Ramos (cell line): ENCODE measurements at regions not wholly inside any gene's neighbourhood (a gene's known extent, or its start where the extent isn't known, plus 50 kb on each side); places are given as distances from the start of the nearest gene placed in this dataset.

Experiments
- in situ Hi-C: fragments of 300-500 bp; cut with MboI; formaldehyde crosslinking; loops from one replicate; pipeline ENCODE4 v1.14.3; 2022; ENCODE audit warnings: low sequenced_read_pairs; ENCODE audit not compliant: unreplicated experiment

DNA sequence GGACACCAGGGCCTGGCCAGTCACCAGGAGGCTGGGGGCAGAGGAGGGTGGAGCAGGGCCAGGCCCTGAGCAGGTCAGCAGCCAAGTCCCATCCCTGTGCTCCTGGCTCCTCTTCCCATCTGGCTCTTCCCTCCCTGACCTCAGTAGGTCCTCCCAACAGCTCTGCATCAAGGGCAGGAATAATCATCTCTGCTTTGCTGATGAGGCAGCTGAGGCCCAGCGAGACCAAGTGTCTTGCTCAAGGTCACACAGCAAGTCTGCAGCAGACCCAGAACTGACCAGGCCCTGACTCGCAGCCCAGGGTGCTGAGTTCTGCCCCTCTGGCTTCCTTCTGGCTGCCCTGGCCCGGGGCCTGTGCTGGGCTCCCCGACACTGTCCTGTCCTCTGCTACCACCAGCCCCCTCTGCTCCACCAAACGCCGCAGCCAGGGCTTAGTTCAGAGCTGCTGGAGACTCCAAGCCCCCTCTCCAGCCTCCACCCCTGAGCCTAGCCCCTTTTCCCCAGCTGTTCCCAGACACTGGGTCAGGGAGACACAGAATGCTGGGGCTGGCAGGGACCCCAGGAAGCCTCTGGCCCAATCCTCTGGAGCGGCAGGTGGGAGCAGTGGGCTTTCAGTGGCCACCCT is 224.9 kb downstream of the PTPRU start:
- in situ Hi-C loops = no loop called here

DNA sequence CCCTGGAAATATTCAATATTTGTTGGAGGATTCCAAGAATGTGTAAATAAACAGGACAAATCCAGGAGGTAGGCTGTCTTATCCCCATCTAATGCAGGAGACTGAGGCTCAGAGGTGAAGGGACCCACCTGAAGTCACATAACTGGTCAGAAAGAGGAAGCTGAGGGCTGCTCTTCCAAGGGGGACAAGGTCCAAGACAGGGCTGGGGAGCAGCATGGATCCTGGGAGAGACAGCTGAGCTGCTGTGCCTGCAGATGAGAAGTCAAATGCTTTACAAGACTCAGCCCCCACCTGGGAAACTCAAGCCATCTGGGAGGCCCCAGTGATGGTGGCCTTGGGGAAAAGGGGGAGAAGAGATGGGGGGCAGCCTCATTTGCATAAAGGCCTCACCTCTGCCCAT is 224.4 kb downstream of the PTPRU start:
- in situ Hi-C loops = no loop called here

DNA sequence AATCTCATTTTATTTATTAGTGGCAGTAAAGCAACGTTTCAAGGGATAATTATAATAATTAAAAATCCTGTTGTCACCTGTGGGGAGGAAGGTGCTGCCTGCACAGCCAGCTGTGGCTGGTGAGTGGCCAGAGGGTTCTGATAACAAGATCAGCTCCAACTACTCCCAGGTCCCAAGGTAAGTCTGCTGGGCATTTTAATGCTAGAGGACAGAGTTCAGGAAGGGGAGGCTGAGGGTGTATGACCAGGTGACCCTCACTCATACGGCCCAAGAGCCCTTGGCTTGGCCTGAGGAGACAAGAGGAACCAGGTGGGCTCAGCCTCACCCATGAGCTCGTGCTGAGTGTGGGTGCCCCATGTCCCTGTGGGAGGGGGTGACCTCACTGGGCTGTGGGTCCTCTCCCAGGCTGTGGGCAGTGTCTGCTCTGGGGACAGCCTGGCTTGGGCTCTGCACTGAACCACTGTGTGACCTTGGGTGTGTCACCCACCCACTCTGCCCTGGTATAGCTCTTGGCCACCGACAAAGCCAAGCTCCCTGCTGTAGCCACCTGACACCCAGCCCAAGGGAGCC is 223.8 kb downstream of the PTPRU start:
- in situ Hi-C loops = no loop called here

DNA sequence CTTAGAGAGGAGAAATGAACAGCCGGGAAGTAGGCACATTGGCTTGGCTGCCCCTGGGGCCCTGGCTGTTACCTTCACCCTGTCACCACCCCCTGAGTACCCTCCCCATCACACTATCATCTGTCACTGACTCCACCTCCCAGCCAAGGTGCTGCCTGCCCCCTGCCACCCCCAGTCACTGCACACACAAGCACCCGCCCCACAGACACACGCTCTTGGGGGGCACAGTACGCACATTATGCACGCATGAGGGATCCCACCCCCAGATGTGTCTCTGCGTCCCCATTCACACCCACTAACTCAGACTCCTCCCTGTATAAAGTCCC is 223.3 kb downstream of the PTPRU start:
- in situ Hi-C loops = no loop called here

DNA sequence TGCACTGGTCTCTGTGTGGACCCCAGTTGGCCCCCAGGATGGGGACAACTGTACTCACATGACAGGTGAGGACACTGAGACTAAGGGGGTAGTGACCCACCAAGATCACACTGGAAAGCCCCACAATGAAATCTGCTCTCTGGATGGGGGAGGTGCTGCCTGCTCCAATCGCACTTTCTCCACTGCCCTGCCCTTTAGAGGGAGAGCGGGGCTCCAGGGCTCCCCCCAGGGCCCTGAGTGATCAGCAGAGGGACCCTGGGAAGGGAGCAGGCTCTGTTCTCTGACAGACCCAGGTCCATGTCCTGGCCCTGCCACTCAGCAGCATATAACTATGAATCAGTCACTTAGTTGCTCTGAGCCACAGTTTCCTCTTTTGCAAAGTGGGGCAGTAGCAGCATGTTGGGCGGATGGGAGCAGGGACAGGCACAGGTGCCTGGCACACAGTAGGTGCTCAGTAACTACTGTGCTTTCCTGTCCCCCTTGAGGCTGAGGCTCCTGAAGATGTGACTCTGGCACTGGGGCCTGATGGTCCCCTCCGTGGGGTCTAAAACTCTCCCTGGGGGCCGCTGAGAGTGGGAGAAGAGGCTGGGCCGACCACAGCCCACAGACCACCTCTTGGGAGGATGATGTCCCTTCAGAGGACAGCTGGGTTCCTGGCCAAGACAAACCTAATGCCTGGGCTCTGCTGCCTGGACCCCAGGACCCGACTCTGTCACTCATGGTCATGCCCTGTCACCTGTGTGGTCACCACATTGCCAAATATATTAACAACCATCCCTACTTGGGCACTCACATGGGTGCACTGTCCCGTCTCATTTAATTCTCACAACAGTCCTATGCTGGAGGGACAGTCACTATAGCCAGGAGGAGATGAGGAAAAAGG is 222.7 kb downstream of the PTPRU start:
- in situ Hi-C loops = no loop called here

DNA sequence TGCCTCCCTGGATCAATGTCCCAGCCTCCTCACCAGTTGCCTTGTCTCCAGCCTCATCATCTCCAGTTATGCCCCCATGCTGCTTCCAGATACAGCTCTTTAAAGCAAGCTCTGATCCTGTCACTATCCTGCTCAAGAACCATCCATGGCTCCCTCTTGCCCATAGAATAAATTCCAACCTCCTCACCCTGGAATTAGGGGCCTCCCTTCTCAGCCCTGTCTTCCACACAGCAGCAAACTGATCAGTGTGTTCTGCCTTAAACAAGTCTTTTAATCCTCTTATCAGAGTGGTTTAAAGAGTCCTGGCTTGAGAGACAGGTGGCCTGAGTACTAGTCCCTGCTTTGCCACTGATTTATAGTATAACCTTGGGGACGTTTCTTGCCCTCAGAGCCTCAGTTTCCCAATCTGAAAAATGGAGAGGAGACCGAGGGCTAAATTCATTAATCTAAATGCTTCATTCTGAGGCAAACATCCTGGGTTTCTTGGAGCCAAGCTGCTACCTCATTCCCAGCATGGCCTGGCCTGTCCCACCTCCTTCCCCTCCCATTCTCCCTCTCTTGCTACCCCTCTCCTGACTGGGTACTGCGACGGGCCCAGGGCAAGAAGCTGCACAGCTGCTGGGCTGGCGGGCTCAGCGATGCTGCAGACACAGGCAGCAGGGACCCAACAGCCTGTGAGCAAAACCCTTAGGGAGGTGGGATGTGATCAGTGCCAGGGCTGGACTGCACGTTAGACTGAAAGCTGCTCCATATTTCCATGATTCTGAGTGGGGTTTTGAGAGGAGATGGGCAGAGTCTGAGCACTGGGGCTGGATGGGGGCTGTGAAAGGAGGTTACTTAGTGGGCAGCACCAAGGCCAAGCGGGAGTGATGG is 221.4 kb downstream of the PTPRU start:
- in situ Hi-C loops = no loop called here

DNA sequence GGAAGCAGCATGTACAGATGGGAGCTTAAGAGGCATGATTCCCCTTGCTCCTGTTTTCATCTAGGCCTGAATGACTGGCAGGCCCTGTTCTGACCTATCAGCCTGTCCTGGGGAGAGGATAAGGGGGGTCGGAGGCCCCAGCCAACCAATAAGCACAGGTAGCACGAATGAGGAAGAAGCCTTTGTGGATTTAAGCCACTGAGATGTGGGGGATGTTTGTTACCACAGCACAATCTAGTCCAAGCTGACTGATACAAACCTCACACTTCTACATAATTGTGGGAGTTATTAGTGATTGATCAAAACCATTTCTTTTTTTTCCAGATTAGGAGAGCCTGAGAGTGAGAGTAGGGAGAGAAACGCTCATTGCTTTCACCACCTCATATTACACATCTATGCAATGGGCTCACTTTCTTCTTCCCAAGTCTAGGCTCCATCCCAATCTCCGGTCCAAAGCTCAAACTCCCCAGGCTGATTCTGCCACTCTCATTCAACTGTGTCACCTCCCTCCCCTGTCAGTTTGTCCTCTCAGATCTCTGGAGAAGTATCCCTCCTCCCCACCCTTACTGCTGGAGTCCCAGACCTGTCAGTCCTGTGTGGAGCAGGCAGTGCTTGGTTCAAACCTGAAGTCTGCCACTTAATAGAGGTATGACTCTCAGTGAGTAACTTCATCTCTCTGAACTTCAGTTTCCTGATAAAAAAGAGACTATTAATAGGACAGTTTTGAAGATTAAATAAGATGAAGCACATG is 220.5 kb downstream of the PTPRU start:
- in situ Hi-C loops = no loop called here

DNA sequence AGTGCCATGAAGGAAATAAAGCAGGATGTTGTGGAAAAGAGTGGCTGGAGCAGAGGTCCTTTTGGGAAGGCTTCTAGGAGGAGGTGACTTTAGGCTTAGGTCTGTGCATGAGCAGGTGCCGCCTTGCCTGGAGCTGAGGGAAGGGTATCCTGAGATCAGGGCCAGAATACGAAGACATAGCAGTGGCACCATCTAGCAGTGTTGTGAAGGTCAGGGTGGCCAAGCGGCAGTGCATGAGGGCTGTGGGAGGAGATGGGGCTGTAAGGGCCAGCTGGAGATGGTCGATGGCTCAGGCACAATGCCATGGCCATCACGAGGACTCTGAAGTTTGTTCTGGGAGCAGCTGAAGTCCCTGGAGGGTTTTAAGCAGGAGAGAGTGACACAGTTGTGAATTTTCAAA is 219.5 kb downstream of the PTPRU start:
- in situ Hi-C loops = no loop called here

DNA sequence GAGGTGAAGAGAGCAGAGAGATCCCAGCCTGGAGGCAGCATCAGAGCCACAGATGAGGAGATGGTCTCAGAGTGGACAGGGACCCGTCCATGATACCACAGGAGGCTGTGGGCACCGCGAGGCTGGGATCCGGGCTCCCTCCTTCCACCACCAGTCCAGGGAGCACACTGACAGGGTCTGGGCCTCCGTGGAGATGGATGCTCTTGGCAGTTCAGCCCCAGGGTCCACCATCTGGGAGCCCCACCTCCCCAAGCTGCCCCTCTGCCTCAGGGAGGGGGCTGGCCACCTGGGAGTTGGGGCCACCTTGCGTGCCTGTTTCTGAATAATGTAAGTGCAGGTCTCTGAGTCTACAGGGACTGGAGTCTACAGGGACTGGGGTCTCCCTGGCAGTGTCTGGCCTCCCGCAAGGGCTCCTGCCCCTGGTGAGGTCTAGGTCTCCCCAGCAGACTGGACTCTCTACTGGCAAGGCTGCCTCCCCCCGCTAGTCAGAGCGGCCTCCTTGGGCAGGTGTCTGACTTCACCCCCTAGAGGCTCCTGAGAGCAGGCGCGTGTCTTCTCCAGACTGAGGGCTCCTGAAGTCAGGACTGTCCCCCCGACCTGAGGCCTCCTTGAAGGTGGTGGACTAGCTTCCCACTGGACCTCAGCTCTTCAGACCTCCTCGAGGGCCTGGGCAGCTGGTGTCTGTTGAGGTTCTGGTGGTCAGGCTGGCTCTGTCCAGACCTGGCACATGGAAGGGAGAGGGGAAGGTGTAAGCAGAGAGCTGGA is 218.5 kb downstream of the PTPRU start:
- in situ Hi-C loops = no loop called here

DNA sequence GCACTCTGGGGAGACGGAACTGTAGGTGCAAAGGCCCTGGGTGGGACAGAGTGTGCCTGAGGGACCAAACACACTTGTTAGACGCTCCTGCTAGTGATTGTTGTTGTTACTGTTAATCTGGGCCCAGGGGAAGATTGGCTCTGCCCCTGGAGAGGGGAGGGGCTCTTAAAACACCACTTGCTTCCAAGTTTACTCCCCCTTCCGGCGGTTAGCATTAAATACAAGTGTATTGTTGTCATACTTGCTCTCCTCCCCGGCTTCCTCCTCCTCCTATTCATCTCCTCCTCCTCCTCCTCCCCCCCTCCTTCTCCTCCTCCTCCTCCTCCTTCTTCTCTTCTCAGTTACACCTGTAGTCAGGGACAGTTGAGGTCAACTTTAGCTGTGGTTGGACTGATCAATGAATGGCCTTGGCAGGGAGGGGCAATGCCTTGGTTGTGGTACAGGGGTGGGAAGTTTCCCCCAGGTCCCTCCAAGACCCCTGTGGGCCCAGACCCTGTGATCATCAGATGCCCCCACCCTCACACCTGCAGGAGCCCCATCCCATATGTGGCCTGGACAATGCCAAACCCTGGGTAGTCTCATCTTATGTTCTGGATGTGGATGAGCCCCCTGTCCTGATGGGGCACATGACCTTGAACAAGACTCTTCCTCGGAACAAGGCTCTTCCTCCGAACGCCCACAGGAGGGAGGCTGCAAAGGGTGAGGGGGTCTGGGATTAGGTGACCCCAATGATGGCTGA is 217.3 kb downstream of the PTPRU start:
- in situ Hi-C loops = no loop called here

DNA sequence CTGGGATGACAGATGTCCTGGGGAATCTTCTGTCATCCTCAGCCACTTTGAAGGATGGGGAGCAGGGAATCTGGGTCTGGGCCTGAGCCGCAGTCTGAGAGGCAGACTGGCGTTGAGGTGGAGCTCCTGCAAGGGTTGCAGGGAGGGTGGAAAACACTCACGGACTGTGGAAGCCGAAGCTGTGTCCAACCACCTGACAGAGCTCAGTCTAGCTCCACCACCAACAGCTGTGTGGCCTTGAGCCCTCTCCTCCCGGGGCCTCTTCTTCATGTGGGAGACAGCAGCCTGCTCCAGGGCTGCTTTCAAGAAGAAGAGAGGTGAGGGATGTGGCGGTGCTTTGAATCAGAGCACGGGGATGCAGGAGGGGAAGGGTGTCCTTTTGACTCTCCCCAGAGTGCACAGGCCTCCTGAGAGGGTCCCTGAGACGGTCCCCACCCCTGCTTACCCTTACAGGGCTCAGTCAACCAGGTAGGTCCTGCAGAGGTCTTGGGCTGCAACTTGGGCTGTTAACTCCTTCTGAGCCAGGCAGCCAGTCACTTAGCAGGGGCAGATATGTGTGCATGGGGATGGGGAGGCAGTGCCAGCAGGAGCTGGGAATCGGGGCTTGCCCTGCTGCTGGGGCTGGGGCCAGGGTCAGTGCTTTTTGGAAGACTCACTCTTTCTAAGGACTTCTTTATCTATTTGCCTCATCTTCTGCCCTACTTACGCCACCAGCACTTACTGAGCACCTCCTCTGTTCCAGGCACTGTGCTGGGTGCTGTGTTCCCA is 216.3 kb downstream of the PTPRU start:
- in situ Hi-C loops = no loop called here

DNA sequence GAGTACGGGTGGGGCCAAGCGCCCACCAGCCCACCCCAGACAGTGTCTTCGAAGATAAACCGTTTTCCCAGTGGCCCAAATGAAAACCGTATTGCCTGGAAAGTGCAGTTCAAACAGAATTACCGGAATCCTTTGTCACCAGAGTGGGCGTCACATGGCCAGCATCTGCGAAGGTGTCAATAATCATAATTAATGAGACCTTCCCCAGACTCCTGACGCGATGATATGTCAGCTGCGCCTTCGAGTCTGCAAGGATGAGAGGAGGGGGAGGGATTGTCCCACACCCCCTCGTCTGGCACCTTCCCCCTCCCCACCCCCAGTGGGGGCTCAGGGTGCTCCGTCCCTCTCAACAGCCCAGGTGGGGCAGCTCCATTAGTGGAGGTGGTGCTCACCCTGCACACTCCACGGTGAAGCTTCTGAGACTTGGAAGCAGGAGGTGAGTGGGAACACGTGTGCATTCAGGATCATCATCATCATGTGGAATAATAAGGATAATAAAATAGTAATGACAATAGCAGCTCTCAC is 215.1 kb downstream of the PTPRU start:
- in situ Hi-C loops = no loop called here

DNA sequence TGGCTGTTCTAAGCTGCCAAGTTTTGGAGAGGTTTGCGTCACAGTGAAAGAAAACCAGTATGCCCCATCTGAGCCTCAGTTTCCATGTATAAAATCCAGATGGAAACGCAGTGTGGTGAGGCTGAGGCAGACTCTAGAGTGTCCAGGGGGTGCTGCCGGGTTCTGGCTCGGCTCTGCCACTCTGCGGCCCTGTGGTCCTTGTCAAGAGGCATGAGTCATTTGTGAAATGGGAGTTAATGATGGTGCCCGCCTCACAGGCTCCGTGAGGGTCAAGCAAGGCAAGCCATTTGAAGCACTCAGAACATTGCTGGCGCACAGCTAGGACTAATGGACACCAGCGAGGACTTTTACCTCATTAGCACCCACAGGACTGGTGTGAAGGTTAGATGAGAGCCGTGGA is 214.3 kb downstream of the PTPRU start:
- in situ Hi-C loops = no loop called here

DNA sequence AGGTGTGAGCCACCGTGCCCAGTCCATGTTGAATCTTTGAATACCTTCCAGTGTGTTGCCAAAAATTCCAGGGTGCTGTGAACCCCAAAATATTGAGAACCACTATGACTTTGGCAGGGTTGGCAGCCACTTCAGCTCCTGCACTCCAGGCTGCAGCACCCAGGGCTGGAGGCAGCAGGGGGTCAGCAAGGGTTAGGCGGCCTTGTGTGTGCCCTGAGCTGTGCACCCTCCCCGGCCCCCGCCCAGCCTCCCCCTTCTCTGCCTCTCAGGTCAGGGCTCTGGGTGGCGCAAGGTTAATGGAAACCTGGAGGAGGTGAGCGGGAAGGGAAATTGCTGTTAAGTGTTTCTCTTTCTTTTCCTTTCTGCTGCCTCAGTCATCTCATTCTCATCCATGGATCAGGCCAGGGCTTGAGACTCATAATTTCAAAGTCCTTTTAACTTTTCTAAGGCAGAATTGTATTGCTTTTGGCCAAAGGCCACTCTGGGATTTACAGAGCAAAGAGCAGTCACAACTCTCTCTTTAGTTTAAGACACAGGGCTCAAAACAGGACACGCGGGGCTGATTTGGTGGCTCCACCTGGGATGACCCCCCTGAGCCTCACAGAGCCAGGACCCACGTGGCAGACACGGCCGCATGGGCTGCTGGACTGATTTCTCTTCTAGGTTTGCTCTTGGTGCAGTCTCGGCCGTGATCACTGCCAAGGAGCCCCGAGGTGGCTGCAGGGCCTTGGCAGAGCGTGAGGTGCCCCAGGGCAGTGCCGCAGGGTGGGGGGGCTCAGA is 212.3 kb downstream of the PTPRU start:
- in situ Hi-C loops = no loop called here

DNA sequence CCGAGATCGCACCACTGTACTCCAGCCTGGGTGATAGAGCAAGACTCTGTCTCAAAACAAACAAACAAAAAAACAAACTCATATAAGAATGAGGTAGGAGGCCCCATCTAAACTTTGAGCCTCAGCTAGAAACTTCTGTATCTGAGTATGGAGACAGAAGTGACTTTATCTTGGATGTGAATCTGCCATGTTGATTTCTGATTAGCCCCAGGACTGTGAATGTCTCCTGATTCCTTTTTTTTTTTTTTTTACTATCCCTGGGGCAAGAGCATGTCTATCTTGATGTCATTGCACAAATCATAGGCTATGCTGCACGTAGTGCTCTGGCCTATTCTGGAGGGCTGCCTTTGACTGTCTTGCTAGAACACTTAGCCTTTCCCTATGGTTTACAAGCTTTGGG is 211.0 kb downstream of the PTPRU start:
- in situ Hi-C loops = no loop called here

DNA sequence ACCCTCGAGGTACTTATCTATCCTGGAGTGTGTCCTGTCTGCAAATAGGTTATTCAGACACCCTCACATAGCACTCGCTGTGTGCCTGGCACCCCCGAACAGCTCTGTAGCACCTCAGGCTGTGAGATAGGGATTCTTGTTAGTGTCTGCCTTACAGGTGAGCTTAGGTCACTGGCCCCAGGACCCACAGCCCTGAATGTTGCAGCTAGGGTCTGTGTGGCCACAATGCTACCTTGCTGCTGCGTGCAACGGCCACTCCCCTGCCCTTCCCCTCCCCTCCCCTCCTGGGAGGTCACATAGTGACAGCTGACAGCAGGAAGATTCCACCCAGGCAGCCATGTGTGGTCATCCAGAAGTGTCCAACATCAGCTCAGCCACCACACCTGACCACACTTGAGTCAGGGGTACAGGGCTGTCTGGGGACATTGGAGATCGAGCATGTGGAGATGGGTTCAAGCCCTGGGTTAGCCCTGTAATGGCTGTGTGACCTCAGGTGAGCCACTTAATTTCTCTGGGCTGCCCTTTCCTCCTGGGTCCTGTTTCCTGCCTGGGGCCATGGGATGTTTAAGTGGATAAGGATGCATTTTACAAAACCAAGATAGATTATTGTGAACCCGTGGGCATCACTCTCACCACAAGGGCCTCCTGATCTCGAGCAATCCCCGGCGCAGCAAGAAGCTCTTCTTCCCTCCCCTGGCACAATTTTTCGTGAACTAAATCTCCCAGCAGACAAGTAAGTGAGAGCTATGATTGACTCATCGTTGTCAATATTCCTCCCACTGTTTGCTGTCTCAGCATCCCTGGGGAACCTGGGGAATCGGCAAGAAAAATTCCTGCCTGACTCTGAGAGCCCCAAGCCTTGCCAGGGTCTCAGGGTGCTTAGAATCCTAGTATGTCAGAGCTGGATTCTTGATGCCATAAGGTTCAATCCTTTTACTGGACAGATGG is 208.7 kb downstream of the PTPRU start:
- in situ Hi-C loops = no loop called here
